ENCODE measurements at regions not wholly inside any gene's neighbourhood (a gene's known extent, or its start where the extent isn't known, plus 50 kb on each side); places are given as distances from the start of the nearest gene placed in this dataset.

DNA sequence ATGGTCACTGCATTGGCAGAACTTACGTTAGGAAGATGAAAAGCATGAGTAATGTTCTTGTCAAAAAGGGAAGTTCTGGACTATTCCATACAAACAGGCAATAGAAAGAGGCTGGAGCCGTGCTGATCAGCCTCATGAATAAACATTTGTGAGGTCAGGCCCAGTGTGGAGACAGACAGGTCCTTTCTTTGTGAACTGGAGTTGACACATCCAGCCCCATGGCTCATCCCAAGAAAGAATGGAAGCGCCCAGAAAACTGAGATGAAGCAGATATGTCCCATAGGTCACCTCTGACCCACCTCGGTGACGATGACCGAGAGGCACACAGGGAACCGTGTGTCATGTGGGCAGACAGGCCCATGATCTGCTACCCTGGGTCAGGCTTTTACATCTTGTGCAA, 276.0 kb upstream of the SGK1 start:
- ATAC-seq (ENCODE audit: low FRiP score) = no peak
- no peak for DNase-seq (ENCODE audit: low spot score)

GRCh38 chr6:134593442-134593841, 275.5 kb upstream of the SGK1 start:
- TF ChIP-seq, protein P1, sequence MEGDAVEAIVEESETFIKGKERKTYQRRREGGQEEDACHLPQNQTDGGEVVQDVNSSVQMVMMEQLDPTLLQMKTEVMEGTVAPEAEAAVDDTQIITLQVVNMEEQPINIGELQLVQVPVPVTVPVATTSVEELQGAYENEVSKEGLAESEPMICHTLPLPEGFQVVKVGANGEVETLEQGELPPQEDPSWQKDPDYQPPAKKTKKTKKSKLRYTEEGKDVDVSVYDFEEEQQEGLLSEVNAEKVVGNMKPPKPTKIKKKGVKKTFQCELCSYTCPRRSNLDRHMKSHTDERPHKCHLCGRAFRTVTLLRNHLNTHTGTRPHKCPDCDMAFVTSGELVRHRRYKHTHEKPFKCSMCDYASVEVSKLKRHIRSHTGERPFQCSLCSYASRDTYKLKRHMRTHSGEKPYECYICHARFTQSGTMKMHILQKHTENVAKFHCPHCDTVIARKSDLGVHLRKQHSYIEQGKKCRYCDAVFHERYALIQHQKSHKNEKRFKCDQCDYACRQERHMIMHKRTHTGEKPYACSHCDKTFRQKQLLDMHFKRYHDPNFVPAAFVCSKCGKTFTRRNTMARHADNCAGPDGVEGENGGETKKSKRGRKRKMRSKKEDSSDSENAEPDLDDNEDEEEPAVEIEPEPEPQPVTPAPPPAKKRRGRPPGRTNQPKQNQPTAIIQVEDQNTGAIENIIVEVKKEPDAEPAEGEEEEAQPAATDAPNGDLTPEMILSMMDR (IDR thresholded peaks at IDR 0.05) = no peak
- DNase-seq (ENCODE audit: low spot score) (no peak), ATAC-seq (ENCODE audit: low FRiP score) (no peak)

More for the DNA sequence above, 276.0 kb upstream of the SGK1 start:
- TF ChIP-seq, protein P1 (IDR thresholded peaks at IDR 0.05) = no peak

- TF ChIP-seq, protein P1 (IDR thresholded peaks at IDR 0.05) = no peak
- DNase-seq (ENCODE audit: low spot score) = no peak
- no peak for ATAC-seq (ENCODE audit: low FRiP score)
Observed at GRCh38 chr6:134593024-134593423, 275.1 kb upstream of the SGK1 start.

DNA sequence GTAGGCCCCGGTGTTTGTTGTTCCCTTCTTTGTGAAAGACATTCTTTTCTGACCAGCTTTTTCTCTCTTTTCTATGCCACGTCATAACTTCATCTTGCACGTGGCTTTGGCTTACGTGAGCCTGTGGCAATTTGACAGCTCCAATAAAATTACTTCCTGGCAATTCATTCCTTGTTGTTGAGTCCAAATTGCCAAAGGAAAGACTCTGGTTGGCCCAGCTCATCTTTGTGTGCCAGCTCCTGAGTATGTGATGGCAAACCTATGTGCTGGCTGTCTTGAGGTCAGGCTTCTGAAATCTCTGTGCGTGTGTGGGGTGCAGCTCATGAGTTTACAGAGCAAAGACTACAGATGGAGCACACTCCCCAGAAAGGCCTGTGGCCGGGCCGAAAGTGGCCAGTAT, 272.5 kb upstream of the SGK1 start:
- ATAC-seq (ENCODE audit: low FRiP score) (no peak), DNase-seq (ENCODE audit: low spot score) (no peak)

GRCh38 chr6:134590004-134590403, 272.1 kb upstream of the SGK1 start:
- ATAC-seq (ENCODE audit: low FRiP score) = no peak
- no peak for DNase-seq (ENCODE audit: low spot score)
- TF ChIP-seq, protein P1 (IDR thresholded peaks at IDR 0.05) = no peak

More for the DNA sequence above, 272.5 kb upstream of the SGK1 start:
- TF ChIP-seq, protein P1 (IDR thresholded peaks at IDR 0.05) = no peak

GRCh38 chr6:134589512-134589911, 271.6 kb upstream of the SGK1 start:
- TF ChIP-seq, protein P1 (IDR thresholded peaks at IDR 0.05) = no peak
- DNase-seq (ENCODE audit: low spot score) (no peak), ATAC-seq (ENCODE audit: low FRiP score) (peak; percentile 92)

DNA sequence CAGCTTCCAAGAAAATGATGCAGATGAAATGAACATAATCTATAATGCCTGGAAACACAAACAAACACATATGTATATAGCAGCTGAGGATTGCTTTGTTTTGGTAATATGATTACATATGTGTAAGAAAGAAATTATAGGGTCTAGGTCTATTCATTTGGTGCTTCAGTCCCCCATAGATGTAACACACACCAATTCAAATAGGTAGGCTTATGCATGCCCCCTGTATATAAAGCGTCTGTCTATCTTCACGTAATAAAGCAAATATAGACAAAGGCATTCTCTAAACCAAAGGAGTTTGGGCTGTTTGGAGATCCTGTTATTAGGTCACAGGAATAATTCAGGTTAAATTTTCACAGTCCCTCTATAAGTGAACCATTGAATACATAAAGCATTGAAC, 270.4 kb upstream of the SGK1 start:
- no peak for ATAC-seq (ENCODE audit: low FRiP score)
- no peak for DNase-seq (ENCODE audit: low spot score)
- TF ChIP-seq, protein P1 (IDR thresholded peaks at IDR 0.05) = no peak
